Calu3 (cell line): ENCODE measurements at regions not wholly inside any gene's neighbourhood (a gene's known extent, or its start where the extent isn't known, plus 50 kb on each side); places are given as distances from the start of the nearest gene placed in this dataset.

Experiments used
- BruUV-seq: library from RNA; stranded (reverse); fragments of 400-500 nt; replicated peaks from 2 replicates; lab custom pipeline; 2021; lab: Mats Ljungman, UMichigan
- CTCF ChIA-PET: fragments of 300-600 bp; sonication (Branson Sonifier 250); formaldehyde crosslinking; loops from one replicate; lab custom pipeline; 2022; ENCODE audit warnings: antibody characterized with exemption; lab: Charles Lee
- DNase-seq: peaks from one replicate; pipeline ENCODE4 v3.0.0; 2022
- H3K27ac Mint-ChIP-seq: one replicate; pipeline ENCODE4 v1.8.0; 2022; ENCODE audit warnings: mixed read lengths; ENCODE audit not compliant: unreplicated experiment
- H3K27me3 Mint-ChIP-seq: one replicate; pipeline ENCODE4 v1.8.0; 2022; ENCODE audit warnings: mixed read lengths; ENCODE audit not compliant: unreplicated experiment
- H3K36me3 Mint-ChIP-seq: one replicate; pipeline ENCODE4 v1.8.0; 2022; ENCODE audit warnings: mild to moderate bottlenecking, moderate library complexity, mixed read lengths; ENCODE audit not compliant: insufficient read depth, unreplicated experiment
- H3K4me1 Mint-ChIP-seq: one replicate; pipeline ENCODE4 v1.8.0; 2022; ENCODE audit warnings: mild to moderate bottlenecking, low read depth, mixed read lengths; ENCODE audit not compliant: unreplicated experiment
- H3K4me3 Mint-ChIP-seq: one replicate; pipeline ENCODE4 v1.8.0; 2022; ENCODE audit warnings: mild to moderate bottlenecking, low read depth, moderate library complexity, mixed read lengths; ENCODE audit not compliant: unreplicated experiment
- H3K9me3 Mint-ChIP-seq: one replicate; pipeline ENCODE4 v1.8.0; 2022; ENCODE audit warnings: low read depth, mixed read lengths; ENCODE audit not compliant: unreplicated experiment
- intact Hi-C: fragments of 100-400 bp; cut with micrococcal nuclease; formaldehyde crosslinking; loops from one replicate; pipeline ENCODE4 v1.10.0; 2022; ENCODE audit not compliant: unreplicated experiment
- TF ChIP-seq, protein P1 (sequence below): fragments of 200-600 bp; IDR thresholded peaks from one replicate; pipeline ENCODE4 v1.8.0; 2022; ENCODE audit warnings: antibody characterized with exemption; ENCODE audit not compliant: unreplicated experiment

- DNase-seq: no peak
- no peaks in the 10 kb centered on the region for H3K9me3 Mint-ChIP-seq
- no peak overlapping the region for H3K4me3 Mint-ChIP-seq
- H3K27me3 Mint-ChIP-seq: peaks cover 80% of the 10 kb centered on the region
- CTCF ChIA-PET: no interaction called here
- H3K4me1 Mint-ChIP-seq: no peaks in the 10 kb centered on the region
- TF ChIP-seq, protein P1, sequence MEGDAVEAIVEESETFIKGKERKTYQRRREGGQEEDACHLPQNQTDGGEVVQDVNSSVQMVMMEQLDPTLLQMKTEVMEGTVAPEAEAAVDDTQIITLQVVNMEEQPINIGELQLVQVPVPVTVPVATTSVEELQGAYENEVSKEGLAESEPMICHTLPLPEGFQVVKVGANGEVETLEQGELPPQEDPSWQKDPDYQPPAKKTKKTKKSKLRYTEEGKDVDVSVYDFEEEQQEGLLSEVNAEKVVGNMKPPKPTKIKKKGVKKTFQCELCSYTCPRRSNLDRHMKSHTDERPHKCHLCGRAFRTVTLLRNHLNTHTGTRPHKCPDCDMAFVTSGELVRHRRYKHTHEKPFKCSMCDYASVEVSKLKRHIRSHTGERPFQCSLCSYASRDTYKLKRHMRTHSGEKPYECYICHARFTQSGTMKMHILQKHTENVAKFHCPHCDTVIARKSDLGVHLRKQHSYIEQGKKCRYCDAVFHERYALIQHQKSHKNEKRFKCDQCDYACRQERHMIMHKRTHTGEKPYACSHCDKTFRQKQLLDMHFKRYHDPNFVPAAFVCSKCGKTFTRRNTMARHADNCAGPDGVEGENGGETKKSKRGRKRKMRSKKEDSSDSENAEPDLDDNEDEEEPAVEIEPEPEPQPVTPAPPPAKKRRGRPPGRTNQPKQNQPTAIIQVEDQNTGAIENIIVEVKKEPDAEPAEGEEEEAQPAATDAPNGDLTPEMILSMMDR: no peak
- intact Hi-C loops: loop anchor here (10.0 kb wide), 1 partner anchor 1614 kb away; no protein-coding TSS in a partner anchor
- no TSS peak for BruUV-seq
- H3K27ac Mint-ChIP-seq: no peak overlapping the region
- no peaks in the 10 kb centered on the region for H3K36me3 Mint-ChIP-seq
These were observed 90.3 kb upstream of the MPHOSPH6 start for GRCh38 chr16:82260212-82260795.

DNA sequence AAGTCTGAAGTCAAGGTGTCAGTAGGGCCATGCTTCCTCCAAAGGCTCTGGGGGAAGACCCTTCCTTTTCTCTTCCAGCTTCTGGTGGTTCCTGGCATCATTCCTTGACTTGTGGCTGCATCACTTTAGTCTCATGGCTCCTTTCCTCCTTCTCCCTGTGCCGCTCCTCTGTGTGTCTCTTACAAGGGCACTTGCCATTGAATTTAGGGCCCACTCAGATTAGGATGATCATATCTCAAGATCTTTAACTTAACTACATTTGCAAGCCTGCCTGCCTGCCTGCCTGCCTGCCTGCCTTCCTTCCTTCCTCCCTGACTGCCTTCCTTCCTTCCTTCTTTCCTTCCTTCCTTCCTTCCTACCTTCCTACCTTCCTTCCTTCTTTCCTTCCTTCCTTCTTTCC is 89.7 kb upstream of the MPHOSPH6 start:
- no peaks in the 10 kb centered on the region for H3K9me3 Mint-ChIP-seq
- H3K4me1 Mint-ChIP-seq: no peaks in the 10 kb centered on the region
- no peak overlapping the region for H3K27ac Mint-ChIP-seq
- CTCF ChIA-PET: no interaction called here
- H3K27me3 Mint-ChIP-seq: peaks cover 80% of the 10 kb centered on the region
- no peak overlapping the region for H3K4me3 Mint-ChIP-seq
- no TSS peak for BruUV-seq
- no peak for DNase-seq
- no peaks in the 10 kb centered on the region for H3K36me3 Mint-ChIP-seq
- intact Hi-C loops: loop anchor here (10.0 kb wide), 1 partner anchor 1615 kb away; no protein-coding TSS in a partner anchor
- TF ChIP-seq, protein P1: no peak

GRCh38 chr16:82257990-82258389 is 88.0 kb upstream of the MPHOSPH6 start:
- TF ChIP-seq, protein P1: no peak
- CTCF ChIA-PET: no interaction called here
- Mint-ChIP-seq H3K4me1 (no peaks in the 10 kb centered on the region), H3K9me3 (no peaks in the 10 kb centered on the region), H3K4me3 (no peak overlapping the region), H3K36me3 (no peaks in the 10 kb centered on the region), H3K27ac (no peak overlapping the region), H3K27me3 (peaks cover 79% of the 10 kb centered on the region)
- BruUV-seq: no TSS peak
- DNase-seq: no peak
- intact Hi-C loops: no loop called here

- H3K4me3 Mint-ChIP-seq: no peak overlapping the region
- no peaks in the 10 kb centered on the region for H3K36me3 Mint-ChIP-seq
- CTCF ChIA-PET: interaction anchor here (0.6 kb wide), 1 partner anchor 1989 kb away, joined by 7 read pairs; no protein-coding TSS in a partner anchor
- no peak overlapping the region for H3K27ac Mint-ChIP-seq
- BruUV-seq: no TSS peak
- intact Hi-C loops: no loop called here
- no peaks in the 10 kb centered on the region for H3K9me3 Mint-ChIP-seq
- no peak for DNase-seq
- no peaks in the 10 kb centered on the region for H3K4me1 Mint-ChIP-seq
- H3K27me3 Mint-ChIP-seq: peaks cover 77% of the 10 kb centered on the region
- TF ChIP-seq, protein P1: no peak
These were observed 82.6 kb upstream of the MPHOSPH6 start for GRCh38 chr16:82252582-82252981.
